Endothelial cell of umbilical vein (primary cell): ENCODE measurements at regions not wholly inside any gene's neighbourhood (a gene's known extent, or its start where the extent isn't known, plus 50 kb on each side); places are given as distances from the start of the nearest gene placed in this dataset.

Experiments
- BruUV-seq: library from RNA; stranded (reverse); fragments of 400-500 nt; replicated peaks from 2 replicates; lab custom pipeline; 2021; lab: Mats Ljungman, UMichigan
- CTCF ChIA-PET: fragments of 300-600, 350-600 bp; sonication (Branson Sonifier 250); formaldehyde crosslinking; loops from one replicate; lab custom pipeline; 2021; ENCODE audit warnings: antibody characterized with exemption, inconsistent platforms; lab: Charles Lee
- POLR2A ChIA-PET: fragments of 300-600, 350-600 bp; sonication (Branson Sonifier 250); formaldehyde crosslinking; loops from one replicate; lab custom pipeline; 2021; ENCODE audit warnings: antibody characterized with exemption, inconsistent platforms; lab: Charles Lee
- DNase-seq: peaks from one replicate; pipeline ENCODE4 v3.0.0-alpha.2; 2011; ENCODE audit warnings: low read depth, low spot score
- FAIRE-seq: peaks from 2 replicates; lab custom pipeline; 2011; peaks lifted over from hg19 to GRCh38; lab: Jason Lieb, UNC
- H2AFZ ChIP-seq: 2 replicates; pipeline ENCODE4 v1.6.0; 2012; ENCODE audit warnings: low read depth, low read length, control low read depth, inconsistent platforms
- H3K27ac ChIP-seq: 2 replicates; pipeline ENCODE4 v1.5.1; 2011; ENCODE audit warnings: low read depth, mild to moderate bottlenecking, control low read depth, low read length, moderate library complexity; ENCODE audit not compliant: insufficient read depth
- H3K27me3 ChIP-seq, 2 experiments: 2 replicates each; pipeline versions ENCODE4 v1.6.0 to v1.6.1; 2011; ENCODE audit warnings: low read length in 2 of 2, mixed read lengths in 1 of 2; ENCODE audit not compliant: control insufficient read depth in 2 of 2, insufficient read depth in 2 of 2
- H3K36me3 ChIP-seq, 2 experiments: 2 replicates in 1 of 2; 3 replicates in 1 of 2; pipeline ENCODE4 v1.5.1; 2011; ENCODE audit warnings: low read length in 2 of 2, mild to moderate bottlenecking in 1 of 2, moderate library complexity in 1 of 2; ENCODE audit not compliant: control insufficient read depth in 2 of 2, insufficient read depth in 2 of 2; ENCODE audit errors: extremely low read depth in 1 of 2
- H3K4me1 ChIP-seq: 3 replicates; pipeline ENCODE4 v1.5.1; 2011; ENCODE audit warnings: mild to moderate bottlenecking, low read length; ENCODE audit not compliant: control insufficient read depth, insufficient read depth; ENCODE audit errors: extremely low read depth
- H3K4me2 ChIP-seq: 2 replicates; pipeline ENCODE4 v1.6.1; 2011; ENCODE audit warnings: low read length, control low read depth, mixed read lengths; ENCODE audit not compliant: insufficient read depth
- H3K4me3 ChIP-seq, 3 experiments: fragments of 200-600 bp in 1 of 3; sonication (generic), shearing (Covaris generic) in 1 of 3; replicated peaks in 1 of 3; 2 replicates each; pipeline ENCODE4 v1.5.1; 2011 to 2016; ENCODE audit warnings: control low read depth in 3 of 3, low read length in 3 of 3, mild to moderate bottlenecking in 2 of 3, inconsistent platforms in 1 of 3, low read depth in 1 of 3, moderate library complexity in 1 of 3; ENCODE audit not compliant: insufficient read depth in 1 of 3
- H3K79me2 ChIP-seq: 2 replicates; pipeline ENCODE4 v1.6.0; 2012; ENCODE audit warnings: low read length, inconsistent platforms; ENCODE audit not compliant: control insufficient read depth, insufficient read depth
- H3K9ac ChIP-seq: replicated peaks from 2 replicates; pipeline ENCODE3; 2011; ENCODE audit warnings: low read length, control low read depth; ENCODE audit not compliant: insufficient read depth; ENCODE audit errors: extremely low read depth
- H3K9me1 ChIP-seq: replicated peaks from 3 replicates; pipeline ENCODE4 v1.6.0; 2011; ENCODE audit warnings: mild to moderate bottlenecking, low read length; ENCODE audit not compliant: control insufficient read depth, insufficient read depth; ENCODE audit errors: extremely low read depth
- H3K9me3 ChIP-seq: replicated peaks from 2 replicates; pipeline ENCODE4 v1.5.1; 2012; ENCODE audit warnings: low read length, inconsistent platforms; ENCODE audit not compliant: control insufficient read depth, insufficient read depth
- H4K20me1 ChIP-seq: replicated peaks from 2 replicates; pipeline ENCODE3; 2011; ENCODE audit warnings: mild to moderate bottlenecking, low read length; ENCODE audit not compliant: control insufficient read depth, insufficient read depth; ENCODE audit errors: extremely low read depth
- CTCF ChIP-seq, 2 donors: IDR thresholded peaks; 1 replicate in 1 of 2; 2 replicates in 1 of 2; pipeline ENCODE4 v1.5.1; 2011; ENCODE audit warnings: low read length in 2 of 2, mild to moderate bottlenecking in 2 of 2, moderate library complexity in 2 of 2, control low read depth in 1 of 2, inconsistent platforms in 1 of 2, low read depth in 1 of 2; ENCODE audit not compliant: insufficient read depth in 1 of 2; ENCODE audit errors: extremely low read depth in 1 of 2
- EZH2 ChIP-seq: IDR thresholded peaks from 2 replicates; pipeline ENCODE4 v1.6.1; 2012; ENCODE audit warnings: borderline replicate concordance, low read depth, mild to moderate bottlenecking, moderate library complexity, low read length, inconsistent platforms; ENCODE audit not compliant: severe bottlenecking
- FOS ChIP-seq: IDR thresholded peaks from 2 replicates; pipeline ENCODE4 v1.6.1; 2011; ENCODE audit warnings: mild to moderate bottlenecking, low read length, moderate library complexity, borderline replicate concordance; ENCODE audit not compliant: insufficient read depth
- GATA2 ChIP-seq: IDR thresholded peaks from 2 replicates; pipeline ENCODE4 v1.7.0; 2011; ENCODE audit warnings: low read depth, mild to moderate bottlenecking, moderate library complexity, mixed read lengths, low read length; ENCODE audit not compliant: insufficient read length, insufficient read depth
- JUN ChIP-seq: IDR thresholded peaks from 2 replicates; pipeline ENCODE4 v1.6.1; 2011; ENCODE audit warnings: borderline replicate concordance, low read depth; ENCODE audit not compliant: insufficient read length, insufficient read depth
- MAX ChIP-seq: IDR thresholded peaks from 2 replicates; pipeline ENCODE4 v1.6.1; 2011; ENCODE audit not compliant: insufficient read depth, insufficient read length
- MYC ChIP-seq: IDR thresholded peaks from one replicate; pipeline ENCODE4 v1.6.1; 2011; ENCODE audit warnings: mild to moderate bottlenecking, low read depth, low read length
- POLR2A ChIP-seq: IDR thresholded peaks from 2 replicates; pipeline ENCODE4 v1.6.1; 2012; ENCODE audit warnings: low read depth, mild to moderate bottlenecking, control low read depth, low read length
- POLR2AphosphoS5 ChIP-seq: IDR thresholded peaks from 2 replicates; pipeline ENCODE4 v1.6.1; 2012; ENCODE audit warnings: low read depth, mild to moderate bottlenecking, control low read depth, low read length, moderate library complexity; ENCODE audit not compliant: insufficient read depth
- dilution Hi-C: fragments of 300-500 bp; cut with MboI; formaldehyde crosslinking; loops from one replicate; pipeline ENCODE4 v1.15.0; 2019; ENCODE audit warnings: low sequenced_read_pairs; ENCODE audit not compliant: extremely low pct_ligation_motif_present
- intact Hi-C: fragments of 100-400 bp; cut with micrococcal nuclease; formaldehyde crosslinking; loops from one replicate; pipeline ENCODE4 v1.10.0; 2022

DNA sequence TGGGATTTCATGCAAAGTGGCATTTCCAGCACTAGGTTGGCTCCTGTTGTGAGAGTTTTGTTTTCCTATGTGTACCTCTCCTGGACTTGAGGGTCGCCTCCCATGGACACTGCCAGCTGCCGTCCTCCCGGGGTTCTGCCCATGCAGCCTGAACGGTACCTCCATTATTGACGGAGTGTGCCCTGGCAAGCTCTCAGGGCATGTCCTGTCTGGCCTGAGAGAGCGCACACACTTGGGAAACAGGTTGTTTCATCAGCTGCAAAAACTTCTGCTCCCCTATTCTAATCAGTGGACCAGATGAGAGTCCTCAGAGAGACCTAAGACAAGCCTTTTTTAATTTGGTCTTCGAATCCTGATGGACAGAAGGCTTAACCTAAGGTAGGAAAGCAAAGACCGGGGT, 56.6 kb upstream of the HOPX start:
- Histone ChIP-seq H3K9me3 (no peaks in the 10 kb centered on the region), H3K36me3 (no peaks in the 10 kb centered on the region), H3K4me3 (no peak overlapping the region), H3K4me1 (no peaks in the 10 kb centered on the region), H3K79me2 (no peaks in the 10 kb centered on the region), H4K20me1 (no peaks in the 10 kb centered on the region), H3K9me1 (no peaks in the 10 kb centered on the region), H3K9ac (no peak overlapping the region), H2AFZ (no peak overlapping the region), H3K27me3 (peaks cover 0 to 3% of the 10 kb centered on the region in 2 experiments), H3K27ac (no peak overlapping the region), H3K4me2 (no peak overlapping the region)
- DNase-seq (no peak), FAIRE-seq (no peak)
- TF ChIP-seq POLR2A = no peak
- no peak for TF ChIP-seq POLR2AphosphoS5
- TF ChIP-seq MAX = no peak
- TF ChIP-seq MYC = no peak
- no peak for TF ChIP-seq CTCF (IDR thresholded peaks at IDR 0.05; ENCODE audit: extremely low read depth in 1 of 2, insufficient read depth in 1 of 2, low read depth in 1 of 2, low read length in 2 of 2)
- no peak for TF ChIP-seq EZH2
- TF ChIP-seq GATA2 = no peak
- no peak for TF ChIP-seq JUN
- no peak for TF ChIP-seq FOS
- no TSS peak for BruUV-seq
- dilution Hi-C loops = no loop called here
- ChIA-PET POLR2A (no interaction called here), CTCF (no interaction called here)
- intact Hi-C loops = no loop called here
